Stomach (tissue), 8 donors: ENCODE measurements at regions not wholly inside any gene's neighbourhood (a gene's known extent, or its start where the extent isn't known, plus 50 kb on each side); places are given as distances from the start of the nearest gene placed in this dataset.

Experiments
- DNase-seq, 2 donors: peaks; one replicate each; pipeline versions ENCODE4 v3.0.0 to v3.0.0-alpha.2; 2013 to 2019
- H3K27ac ChIP-seq, 5 donors: fragments of 200-600 bp in 4 of 5; sonication (generic) in 4 of 5; one replicate each; pipeline ENCODE4 v1.5.1; 2013 to 2019; ENCODE audit warnings: mild to moderate bottlenecking in 1 of 5, moderate library complexity in 1 of 5
- H3K27me3 ChIP-seq, 3 donors: fragments of 200-600 bp; sonication (generic); one replicate each; pipeline ENCODE4 v1.5.1; 2017 to 2019; ENCODE audit warnings: mixed run types in 1 of 3
- H3K36me3 ChIP-seq, 4 donors: fragments of 200-600 bp; sonication (generic); 1 replicate in 3 of 4; 2 replicates in 1 of 4; pipeline ENCODE4 v1.5.1; 2016 to 2019
- H3K4me1 ChIP-seq, 4 donors: fragments of 200-600 bp; sonication (generic); one replicate each; pipeline ENCODE4 v1.5.1; 2016 to 2019
- H3K4me3 ChIP-seq, 4 donors: fragments of 200-600 bp; sonication (generic) in 3 of 4; one replicate each; pipeline ENCODE4 v1.5.1; 2016 to 2019; ENCODE audit warnings: mild to moderate bottlenecking in 1 of 4
- H3K9me3 ChIP-seq, 4 donors: fragments of 200-600 bp; sonication (generic); one replicate each; pipeline ENCODE4 v1.5.1; 2016 to 2019
- EP300 ChIP-seq: sonication (generic); formaldehyde crosslinking; IDR thresholded peaks from one replicate; pipeline ENCODE4 v1.6.1; 2017; ENCODE audit warnings: antibody characterized with exemption
- POLR2A ChIP-seq, 4 donors: fragments of 450-650 bp; IDR thresholded peaks; one replicate each; pipeline ENCODE4 v1.6.1; 2016; ENCODE audit warnings: antibody characterized with exemption in 4 of 4, control low read depth in 2 of 4, mild to moderate bottlenecking in 1 of 4, moderate library complexity in 1 of 4
- POLR2AphosphoS5 ChIP-seq, 3 donors: sonication (generic); formaldehyde crosslinking; IDR thresholded peaks; one replicate each; pipeline ENCODE4 v1.6.1; 2016; ENCODE audit warnings: antibody characterized with exemption in 3 of 3
- WGBS, 5 donors: extraction: QIAGEN DNeasy Blood & Tissue Kit in 3 of 5; methylation state at CpG; one replicate each; pipeline versions ENCODE4 v1.1.5 to v1.1.7; 2013 to 2018; 5-methylcytosine and 5-hydroxymethylcytosine counted together
- intact Hi-C: fragments of 100-400 bp; cut with DNase I; formaldehyde crosslinking; loops from one replicate; pipeline ENCODE4 v1.15.1; 2023; ENCODE audit warnings: low total_unique reads
- TF ChIP-seq, protein P1 (sequence below), 7 experiments: fragments of 450-650 bp in 4 of 7; fragments of 200-600 bp in 3 of 7; sonication (generic) in 3 of 7; IDR thresholded peaks; one replicate each; pipeline ENCODE4 v1.5.1; 2016 to 2019; ENCODE audit warnings: antibody characterized with exemption in 7 of 7, control low read depth in 2 of 7, mild to moderate bottlenecking in 1 of 7
- donor health status: healthy with polysubstance abuse.
- donor health status: Bipolar disorder and iron deficiency.
- donor health status: healthy.

DNA sequence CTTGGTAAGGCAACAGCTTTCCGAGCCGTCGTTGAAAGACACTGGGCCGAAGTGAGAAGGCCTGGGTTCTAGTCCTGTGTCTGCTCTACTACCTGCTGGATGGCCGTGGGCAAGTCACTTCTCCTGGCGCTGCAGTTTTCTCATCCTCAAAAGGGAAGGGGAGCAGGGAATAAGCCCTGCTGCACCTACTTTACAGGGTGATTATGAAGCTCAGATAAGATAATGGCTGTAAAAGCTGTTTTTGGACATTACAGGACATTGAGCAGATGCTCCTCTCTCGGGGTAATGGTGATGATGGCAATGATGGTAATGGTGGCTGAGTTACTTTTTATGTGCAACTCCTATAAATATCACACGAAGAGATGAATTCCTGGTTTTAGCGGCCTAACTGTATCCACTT lies 152.6 kb downstream of the FAM43A start:
- TF ChIP-seq EP300 (no peak), POLR2A (IDR thresholded peaks at IDR 0.05) (no peak), POLR2AphosphoS5 (IDR thresholded peaks at IDR 0.05) (no peak)
- TF ChIP-seq, protein P1, sequence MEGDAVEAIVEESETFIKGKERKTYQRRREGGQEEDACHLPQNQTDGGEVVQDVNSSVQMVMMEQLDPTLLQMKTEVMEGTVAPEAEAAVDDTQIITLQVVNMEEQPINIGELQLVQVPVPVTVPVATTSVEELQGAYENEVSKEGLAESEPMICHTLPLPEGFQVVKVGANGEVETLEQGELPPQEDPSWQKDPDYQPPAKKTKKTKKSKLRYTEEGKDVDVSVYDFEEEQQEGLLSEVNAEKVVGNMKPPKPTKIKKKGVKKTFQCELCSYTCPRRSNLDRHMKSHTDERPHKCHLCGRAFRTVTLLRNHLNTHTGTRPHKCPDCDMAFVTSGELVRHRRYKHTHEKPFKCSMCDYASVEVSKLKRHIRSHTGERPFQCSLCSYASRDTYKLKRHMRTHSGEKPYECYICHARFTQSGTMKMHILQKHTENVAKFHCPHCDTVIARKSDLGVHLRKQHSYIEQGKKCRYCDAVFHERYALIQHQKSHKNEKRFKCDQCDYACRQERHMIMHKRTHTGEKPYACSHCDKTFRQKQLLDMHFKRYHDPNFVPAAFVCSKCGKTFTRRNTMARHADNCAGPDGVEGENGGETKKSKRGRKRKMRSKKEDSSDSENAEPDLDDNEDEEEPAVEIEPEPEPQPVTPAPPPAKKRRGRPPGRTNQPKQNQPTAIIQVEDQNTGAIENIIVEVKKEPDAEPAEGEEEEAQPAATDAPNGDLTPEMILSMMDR (IDR thresholded peaks at IDR 0.05): no peak
- WGBS, 5 donors: 88 to 96% (median 93%) methylated on average over 9 of the region's 9 CpGs
- Histone ChIP-seq H3K36me3 (no peaks in the 10 kb centered on the region), H3K27me3 (no peaks in the 10 kb centered on the region), H3K4me3 (no peak overlapping the region), H3K27ac (no peak overlapping the region), H3K4me1 (no peaks in the 10 kb centered on the region), H3K9me3 (no peaks in the 10 kb centered on the region)
- no peak for DNase-seq
- intact Hi-C loops: no loop called here

DNA sequence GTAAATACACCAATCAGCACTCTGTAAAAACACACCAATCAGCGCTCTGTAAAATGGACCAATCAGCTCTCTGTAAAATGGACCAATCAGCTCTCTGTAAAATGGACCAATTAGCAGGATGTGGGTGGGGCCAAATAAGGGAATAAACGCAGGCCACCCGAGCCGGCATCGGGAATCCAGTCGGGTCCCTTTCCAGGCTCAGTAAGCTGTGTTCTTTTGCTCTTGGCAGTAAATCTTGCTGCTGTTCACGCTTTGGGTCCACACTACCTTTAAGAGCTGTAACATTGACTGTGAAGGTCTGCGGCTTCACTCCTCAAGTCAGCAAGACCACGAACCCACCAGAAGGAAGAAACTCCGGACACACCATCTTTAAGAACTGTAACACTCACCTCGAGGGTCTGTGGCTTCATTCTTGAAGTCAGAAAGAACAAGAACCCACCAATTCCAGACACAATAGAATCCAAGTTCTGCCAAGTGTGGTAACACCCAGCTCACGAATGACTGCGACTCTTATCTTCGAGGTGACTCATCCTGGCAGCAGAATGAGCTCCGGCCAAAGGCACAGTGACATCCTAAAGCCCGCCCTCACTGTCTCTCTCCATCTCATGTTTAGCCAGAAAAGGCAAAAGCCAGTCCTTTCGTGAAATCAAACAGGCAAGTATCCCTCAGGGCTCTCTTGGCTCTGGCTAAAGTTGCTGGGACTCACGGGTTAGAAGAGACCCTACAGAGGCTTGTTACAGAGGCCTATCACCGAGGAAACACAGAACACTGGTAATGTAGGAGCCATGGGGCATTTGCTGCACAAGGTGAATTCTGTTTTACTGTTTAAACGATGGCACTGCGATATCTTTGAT lies 155.2 kb downstream of the FAM43A start:
- no peak for DNase-seq
- H3K9me3 ChIP-seq: no peaks in the 10 kb centered on the region

DNA sequence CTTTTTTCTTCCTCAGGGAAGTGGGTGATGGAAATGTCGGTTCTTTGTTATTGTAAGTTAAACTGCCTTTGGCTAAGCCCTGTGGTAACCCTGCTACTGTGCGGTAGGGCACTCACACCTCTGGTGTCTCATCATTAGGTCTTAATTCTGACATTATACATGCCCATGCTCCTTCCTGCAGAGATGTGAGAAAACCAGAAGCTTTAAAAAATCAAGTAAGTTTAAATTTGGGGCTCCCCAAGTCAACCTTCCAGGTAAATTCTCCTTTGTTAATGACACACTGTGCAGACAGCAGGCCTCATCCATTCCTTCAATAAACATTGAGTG lies 155.8 kb downstream of the FAM43A start:
- no peaks in the 10 kb centered on the region for H3K36me3 ChIP-seq
- no peak overlapping the region for H3K27ac ChIP-seq
- intact Hi-C loops: no loop called here
- no peaks in the 10 kb centered on the region for H3K4me1 ChIP-seq
- no peaks in the 10 kb centered on the region for H3K27me3 ChIP-seq
- WGBS, 5 donors: 82 to 87% (median 86%) methylated on average over 2 of the region's 2 CpGs
- DNase-seq: no peak
- no peaks in the 10 kb centered on the region for H3K9me3 ChIP-seq
- no peak for TF ChIP-seq POLR2AphosphoS5 (IDR thresholded peaks at IDR 0.05)
- no peak for TF ChIP-seq POLR2A (IDR thresholded peaks at IDR 0.05)
- TF ChIP-seq, protein P1 (IDR thresholded peaks at IDR 0.05): no peak
- no peak for TF ChIP-seq EP300
- H3K4me3 ChIP-seq: no peak overlapping the region

More for the DNA sequence above, 155.2 kb downstream of the FAM43A start:
- WGBS, 5 donors: 76 to 84% (median 81%) methylated on average over 21 of the region's 21 CpGs
- H3K36me3 ChIP-seq: no peaks in the 10 kb centered on the region
- no peak overlapping the region for H3K4me3 ChIP-seq
- TF ChIP-seq EP300 (no peak), POLR2A (IDR thresholded peaks at IDR 0.05) (no peak), POLR2AphosphoS5 (IDR thresholded peaks at IDR 0.05) (no peak)
- TF ChIP-seq, protein P1 (IDR thresholded peaks at IDR 0.05): no peak
- H3K27me3 ChIP-seq: no peaks in the 10 kb centered on the region
- no peaks in the 10 kb centered on the region for H3K4me1 ChIP-seq
- intact Hi-C loops: no loop called here
- H3K27ac ChIP-seq: no peak overlapping the region

DNA sequence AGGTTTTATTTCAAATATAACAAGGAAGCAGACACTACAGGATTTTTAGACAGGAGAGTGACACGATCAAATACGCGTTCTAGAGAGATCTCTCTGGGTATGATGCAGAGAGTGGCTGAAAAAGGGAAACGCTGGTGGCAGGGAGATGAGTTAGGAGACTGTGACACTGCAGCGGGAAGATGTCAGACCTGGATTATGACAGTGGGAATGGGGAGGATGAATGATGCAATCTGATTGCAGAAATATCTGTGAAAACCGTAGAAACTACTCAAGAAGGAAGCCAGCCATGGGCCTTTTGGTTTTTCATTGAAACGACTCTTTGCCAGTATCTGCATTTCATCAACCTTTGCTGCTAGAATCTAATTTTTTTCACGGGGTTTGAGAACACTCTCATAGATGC lies 157.9 kb downstream of the FAM43A start:
- no peaks in the 10 kb centered on the region for H3K9me3 ChIP-seq
- intact Hi-C loops: no loop called here
- H3K27me3 ChIP-seq: no peaks in the 10 kb centered on the region
- TF ChIP-seq, protein P1 (IDR thresholded peaks at IDR 0.05): no peak
- TF ChIP-seq POLR2AphosphoS5 (IDR thresholded peaks at IDR 0.05): no peak
- TF ChIP-seq POLR2A (IDR thresholded peaks at IDR 0.05): no peak
- TF ChIP-seq EP300: no peak
- DNase-seq: no peak
- H3K4me1 ChIP-seq: no peaks in the 10 kb centered on the region
- H3K4me3 ChIP-seq: no peak overlapping the region
- H3K36me3 ChIP-seq: no peaks in the 10 kb centered on the region
- WGBS, 5 donors: 63 to 85% (median 78%) methylated on average over 8 of the region's 8 CpGs
- no peak overlapping the region for H3K27ac ChIP-seq
